K562 (cell line): ENCODE measurements at regions not wholly inside any gene's neighbourhood (a gene's known extent, or its start where the extent isn't known, plus 50 kb on each side); places are given as distances from the start of the nearest gene placed in this dataset.

ENCODE experiments used
- ATAC-seq: fragments of 200-7000 bp; cut with Tn5 transposase; 3 replicates; pipeline ENCODE4 v1.9.1; 2020; ENCODE audit warnings: moderate library complexity
- BruUV-seq: library from RNA; stranded (reverse); fragments of 400-500 nt; replicated peaks from 2 replicates; lab custom pipeline; 2021; lab: Mats Ljungman, UMichigan
- CTCF ChIA-PET: fragments of 300-600 bp; formaldehyde crosslinking; extraction: SDS; loops from one replicate; lab custom pipeline; 2021; ENCODE audit warnings: low intra/inter-chr PET ratio; lab: Yijun Ruan, JAX
- POLR2A ChIA-PET: fragments of 300-600, 350-650 bp; sonication (Branson Sonifier 250); formaldehyde crosslinking; extraction: SDS; loops from one replicate; lab custom pipeline; 2021; ENCODE audit warnings: antibody characterized with exemption, inconsistent platforms; lab: Yijun Ruan, JAX
- DNase-seq, 4 experiments: peaks; one replicate each; pipeline versions ENCODE4 v3.0.0 to v3.0.0-alpha.2; 2011 to 2018; ENCODE audit warnings: low spot score in 3 of 4, mixed read lengths in 3 of 4; ENCODE audit errors: extremely low read depth in 1 of 4
- FAIRE-seq: peaks from 2 replicates; lab custom pipeline; 2011; peaks lifted over from hg19 to GRCh38; lab: Jason Lieb, UNC
- H2AFZ ChIP-seq: 2 replicates; pipeline ENCODE4 v1.6.0; 2011; ENCODE audit warnings: low read depth, low read length, control low read depth, inconsistent platforms
- H3K27ac ChIP-seq: fragments of 200-600 bp; 3 replicates; pipeline ENCODE4 v1.8.0; 2011; ENCODE audit warnings: low read depth, mild to moderate bottlenecking, control low read depth, inconsistent platforms, low read length, moderate library complexity, mixed read lengths; ENCODE audit errors: extremely low read depth
- H3K27me3 ChIP-seq, 2 experiments: fragments of 300-600 bp in 1 of 2; 2 replicates in 1 of 2; 3 replicates in 1 of 2; pipeline versions ENCODE4 v1.6.0 to v1.8.0; 2011; ENCODE audit warnings: inconsistent platforms in 2 of 2, low read length in 2 of 2, mild to moderate bottlenecking in 1 of 2, mixed read lengths in 1 of 2, moderate library complexity in 1 of 2; ENCODE audit not compliant: control insufficient read depth in 2 of 2, insufficient read depth in 2 of 2
- H3K36me3 ChIP-seq: fragments of 300-600 bp; 3 replicates; pipeline ENCODE4 v1.8.0; 2011; ENCODE audit warnings: mild to moderate bottlenecking, low read length, inconsistent platforms; ENCODE audit not compliant: control insufficient read depth, insufficient read depth
- H3K4me1 ChIP-seq, 2 experiments: fragments of 200-600 bp in 1 of 2; replicated peaks in 1 of 2; 2 replicates in 1 of 2; 3 replicates in 1 of 2; pipeline versions ENCODE4 v1.5.1 to v1.8.0; 2011; ENCODE audit warnings: inconsistent platforms in 2 of 2, low read length in 2 of 2, mild to moderate bottlenecking in 1 of 2, mixed read lengths in 1 of 2, moderate library complexity in 1 of 2; ENCODE audit not compliant: control insufficient read depth in 2 of 2, insufficient read depth in 2 of 2
- H3K4me2 ChIP-seq: 2 replicates; pipeline ENCODE4 v1.6.1; 2011; ENCODE audit warnings: low read length, control low read depth, inconsistent platforms, mixed read lengths; ENCODE audit not compliant: insufficient read depth
- H3K4me3 ChIP-seq: fragments of 200-600 bp; sonication (generic), shearing (Covaris generic); 2 replicates; pipeline ENCODE4 v1.5.1; 2016; ENCODE audit warnings: control low read depth, inconsistent platforms
- H3K79me2 ChIP-seq: fragments of 200-600 bp; 3 replicates; pipeline ENCODE4 v1.8.0; 2011; ENCODE audit warnings: low read length, inconsistent platforms; ENCODE audit not compliant: control insufficient read depth, insufficient read depth
- H3K9ac ChIP-seq, 2 experiments: 2 replicates each; pipeline versions ENCODE4 v1.6.0 to v1.6.1; 2011; ENCODE audit warnings: low read depth in 2 of 2, low read length in 2 of 2, control low read depth in 1 of 2, inconsistent platforms in 1 of 2, mild to moderate bottlenecking in 1 of 2, mixed read lengths in 1 of 2; ENCODE audit not compliant: insufficient read depth in 1 of 2
- H3K9me1 ChIP-seq: one replicate; pipeline ENCODE4 v1.6.0; 2011; ENCODE audit warnings: inconsistent platforms, mild to moderate bottlenecking, low read length, moderate library complexity; ENCODE audit not compliant: control insufficient read depth, insufficient read depth
- H3K9me3 ChIP-seq: replicated peaks from 2 replicates; pipeline ENCODE4 v1.5.1; 2011; ENCODE audit warnings: low read depth, low read length, inconsistent platforms; ENCODE audit not compliant: control insufficient read depth, insufficient read depth
- H4K20me1 ChIP-seq: replicated peaks from 2 replicates; pipeline ENCODE4 v1.6.1; 2011; ENCODE audit warnings: low read length, inconsistent platforms, mixed read lengths; ENCODE audit not compliant: control insufficient read depth, insufficient read depth
- ARNT ChIP-seq, 2 experiments: fragments of 450-650 bp; IDR thresholded peaks; 2 replicates each; pipeline ENCODE4 v1.6.1; 2016; ENCODE audit warnings: mild to moderate bottlenecking in 1 of 2
- E2F3 ChIP-seq: fragments of 250-450 bp; sonication (Bioruptor Pico); IDR thresholded peaks from 2 replicates; pipeline ENCODE4 v1.4.0; 2020; ENCODE audit warnings: mild to moderate bottlenecking
- ETV6 ChIP-seq, 3 experiments: fragments of 150-350 bp in 1 of 3; sonication (generic) in 1 of 3; formaldehyde crosslinking in 1 of 3; IDR thresholded peaks; 2 replicates each; pipeline versions ENCODE4 v1.6.1 to v1.8.0; 2014 to 2022; ENCODE audit warnings: borderline replicate concordance in 2 of 3, low read depth in 2 of 3, antibody characterized with exemption in 1 of 3, low read length in 1 of 3, mild to moderate bottlenecking in 1 of 3, missing genetic modification reagents in 1 of 3
- HMGN3 ChIP-seq: IDR thresholded peaks from 2 replicates; pipeline ENCODE4 v1.6.1; 2011; ENCODE audit warnings: borderline replicate concordance, low read depth, mild to moderate bottlenecking, mixed read lengths, low read length; ENCODE audit not compliant: insufficient read length; ENCODE audit errors: extremely low read depth
- ILK ChIP-seq: fragments of 450-650 bp; IDR thresholded peaks from 2 replicates; pipeline ENCODE4 v1.6.1; 2016; ENCODE audit warnings: missing genetic modification characterization, low read depth, mild to moderate bottlenecking, missing compliant biosample characterization, moderate library complexity, borderline replicate concordance
- NUFIP1 ChIP-seq: fragments of 450-650 bp; IDR thresholded peaks from 2 replicates; pipeline ENCODE4 v1.6.1; 2018; ENCODE audit not compliant: partially characterized antibody
- PHTF2 ChIP-seq: fragments of 250-450 bp; sonication (Bioruptor Pico); IDR thresholded peaks from 2 replicates; pipeline ENCODE4 v1.5.0; 2021; ENCODE audit warnings: mild to moderate bottlenecking
- RBFOX2 ChIP-seq: fragments of 200-400 bp; formaldehyde crosslinking; IDR thresholded peaks from 2 replicates; pipeline ENCODE4 v1.6.1; 2017; ENCODE audit warnings: low read depth, mild to moderate bottlenecking, low read length, moderate library complexity
- ZNF644 ChIP-seq: fragments of 200-800 bp; sonication (Bioruptor generic); IDR thresholded peaks from 2 replicates; pipeline ENCODE4 v1.6.1; 2016; ENCODE audit warnings: low read depth, missing genetic modification characterization, missing compliant biosample characterization
- WGBS: fragments of 100-300 bp; shearing (Covaris generic); methylation state at CpG from one replicate; pipeline ENCODE4 v1.1.6; 2016; ENCODE audit warnings: low coverage, mixed read lengths; ENCODE audit not compliant: insufficient coverage; ENCODE audit errors: missing lambda C conversion rate; 5-methylcytosine and 5-hydroxymethylcytosine counted together
- in situ Hi-C: fragments of 300-500 bp; cut with MboI; formaldehyde crosslinking; loops from 4 replicates; pipeline ENCODE4 v1.15.0; 2018; ENCODE audit warnings: inconsistent platforms, mixed read lengths
- intact Hi-C: fragments of 100-400 bp; cut with micrococcal nuclease; formaldehyde crosslinking; loops from 2 replicates; pipeline ENCODE4 v1.14.2; 2022
- TF ChIP-seq, protein P1 (sequence below), 2 experiments: fragments of 450-650 bp; conservative IDR thresholded peaks; 2 replicates each; pipeline ENCODE4 v1.6.1; 2017; ENCODE audit warnings: mild to moderate bottlenecking in 2 of 2, moderate library complexity in 2 of 2
- TF ChIP-seq, protein P2 (sequence below): fragments of 450-650 bp; formaldehyde crosslinking; IDR thresholded peaks from 2 replicates; pipeline ENCODE4 v1.4.0; 2022; ENCODE audit warnings: missing genetic modification characterization
- TF ChIP-seq, protein P3 (sequence below): fragments of 450-650 bp; IDR thresholded peaks from 2 replicates; pipeline ENCODE4 v1.6.1; 2017; ENCODE audit warnings: antibody characterized with exemption, mild to moderate bottlenecking

DNA sequence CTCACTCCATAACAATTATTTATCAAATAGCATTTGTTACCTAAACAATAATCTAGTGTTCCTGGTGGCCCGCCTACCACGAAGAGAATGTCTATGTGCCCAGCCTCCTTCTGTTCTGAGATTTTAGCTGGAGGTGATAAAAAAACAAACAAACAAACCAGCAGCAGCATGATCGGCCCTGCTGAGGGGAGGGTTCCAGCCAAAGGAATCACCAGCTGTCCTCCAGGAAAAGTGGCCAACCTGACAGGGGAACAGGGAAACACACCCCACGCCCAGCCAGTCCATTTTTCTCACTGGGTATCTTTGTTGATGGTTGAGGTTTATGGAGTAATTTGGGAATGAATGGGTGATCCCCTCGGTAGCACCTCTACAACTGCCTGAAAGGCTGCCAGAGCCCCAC lies 203.0 kb upstream of the DYNLRB2 start:
- Histone ChIP-seq H3K27me3 (no peaks in the 10 kb centered on the region; a peak in 1 of 5 replicates), H3K9me1 (no peaks in the 10 kb centered on the region), H3K36me3 (no peaks in the 10 kb centered on the region), H3K4me2 (no peak overlapping the region), H3K79me2 (no peaks in the 10 kb centered on the region), H3K4me1 (no peaks in the 10 kb centered on the region), H3K27ac (no peak overlapping the region), H3K9me3 (no peaks in the 10 kb centered on the region), H2AFZ (no peak overlapping the region), H3K9ac (no peak overlapping the region), H3K4me3 (no peak overlapping the region), H4K20me1 (no peaks in the 10 kb centered on the region)
- POLR2A ChIA-PET, result no interaction called here
- BruUV-seq, result no TSS peak
- FAIRE-seq, result no peak
- in situ Hi-C loops, result no loop called here
- WGBS, result 1% methylated on average over 5 of the region's 5 CpGs
- intact Hi-C loops, result no loop called here
- no peak for ATAC-seq
- TF ChIP-seq PHTF2 (no peak), ETV6 (IDR thresholded peaks at IDR 0.05; ENCODE audit: borderline replicate concordance in 1 of 2, low read depth in 2 of 2, low read length in 1 of 2) (no peak), ETV6 (CRISPR knock-in tag; IDR thresholded peaks at IDR 0.05; ENCODE audit: borderline replicate concordance) (no peak), HMGN3 (no peak), RBFOX2 (no peak), ZNF644 (tag) (no peak), E2F3 (CRISPR knock-in tag) (no peak), ILK (tag) (no peak), NUFIP1 (no peak), ARNT (IDR thresholded peaks at IDR 0.05) (no peak)
- TF ChIP-seq, protein P1, sequence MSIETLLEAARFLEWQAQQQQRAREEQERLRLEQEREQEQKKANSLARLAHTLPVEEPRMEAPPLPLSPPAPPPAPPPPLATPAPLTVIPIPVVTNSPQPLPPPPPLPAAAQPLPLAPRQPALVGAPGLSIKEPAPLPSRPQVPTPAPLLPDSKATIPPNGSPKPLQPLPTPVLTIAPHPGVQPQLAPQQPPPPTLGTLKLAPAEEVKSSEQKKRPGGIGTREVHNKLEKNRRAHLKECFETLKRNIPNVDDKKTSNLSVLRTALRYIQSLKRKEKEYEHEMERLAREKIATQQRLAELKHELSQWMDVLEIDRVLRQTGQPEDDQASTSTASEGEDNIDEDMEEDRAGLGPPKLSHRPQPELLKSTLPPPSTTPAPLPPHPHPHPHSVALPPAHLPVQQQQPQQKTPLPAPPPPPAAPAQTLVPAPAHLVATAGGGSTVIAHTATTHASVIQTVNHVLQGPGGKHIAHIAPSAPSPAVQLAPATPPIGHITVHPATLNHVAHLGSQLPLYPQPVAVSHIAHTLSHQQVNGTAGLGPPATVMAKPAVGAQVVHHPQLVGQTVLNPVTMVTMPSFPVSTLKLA (conservative IDR thresholded peaks at IDR 0.05), result no peak
- TF ChIP-seq, protein P2, sequence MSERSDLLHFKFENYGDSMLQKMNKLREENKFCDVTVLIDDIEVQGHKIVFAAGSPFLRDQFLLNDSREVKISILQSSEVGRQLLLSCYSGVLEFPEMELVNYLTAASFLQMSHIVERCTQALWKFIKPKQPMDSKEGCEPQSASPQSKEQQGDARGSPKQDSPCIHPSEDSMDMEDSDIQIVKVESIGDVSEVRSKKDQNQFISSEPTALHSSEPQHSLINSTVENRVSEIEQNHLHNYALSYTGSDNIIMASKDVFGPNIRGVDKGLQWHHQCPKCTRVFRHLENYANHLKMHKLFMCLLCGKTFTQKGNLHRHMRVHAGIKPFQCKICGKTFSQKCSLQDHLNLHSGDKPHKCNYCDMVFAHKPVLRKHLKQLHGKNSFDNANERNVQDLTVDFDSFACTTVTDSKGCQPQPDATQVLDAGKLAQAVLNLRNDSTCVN (CRISPR knock-in tag), result no peak
- TF ChIP-seq, protein P3, sequence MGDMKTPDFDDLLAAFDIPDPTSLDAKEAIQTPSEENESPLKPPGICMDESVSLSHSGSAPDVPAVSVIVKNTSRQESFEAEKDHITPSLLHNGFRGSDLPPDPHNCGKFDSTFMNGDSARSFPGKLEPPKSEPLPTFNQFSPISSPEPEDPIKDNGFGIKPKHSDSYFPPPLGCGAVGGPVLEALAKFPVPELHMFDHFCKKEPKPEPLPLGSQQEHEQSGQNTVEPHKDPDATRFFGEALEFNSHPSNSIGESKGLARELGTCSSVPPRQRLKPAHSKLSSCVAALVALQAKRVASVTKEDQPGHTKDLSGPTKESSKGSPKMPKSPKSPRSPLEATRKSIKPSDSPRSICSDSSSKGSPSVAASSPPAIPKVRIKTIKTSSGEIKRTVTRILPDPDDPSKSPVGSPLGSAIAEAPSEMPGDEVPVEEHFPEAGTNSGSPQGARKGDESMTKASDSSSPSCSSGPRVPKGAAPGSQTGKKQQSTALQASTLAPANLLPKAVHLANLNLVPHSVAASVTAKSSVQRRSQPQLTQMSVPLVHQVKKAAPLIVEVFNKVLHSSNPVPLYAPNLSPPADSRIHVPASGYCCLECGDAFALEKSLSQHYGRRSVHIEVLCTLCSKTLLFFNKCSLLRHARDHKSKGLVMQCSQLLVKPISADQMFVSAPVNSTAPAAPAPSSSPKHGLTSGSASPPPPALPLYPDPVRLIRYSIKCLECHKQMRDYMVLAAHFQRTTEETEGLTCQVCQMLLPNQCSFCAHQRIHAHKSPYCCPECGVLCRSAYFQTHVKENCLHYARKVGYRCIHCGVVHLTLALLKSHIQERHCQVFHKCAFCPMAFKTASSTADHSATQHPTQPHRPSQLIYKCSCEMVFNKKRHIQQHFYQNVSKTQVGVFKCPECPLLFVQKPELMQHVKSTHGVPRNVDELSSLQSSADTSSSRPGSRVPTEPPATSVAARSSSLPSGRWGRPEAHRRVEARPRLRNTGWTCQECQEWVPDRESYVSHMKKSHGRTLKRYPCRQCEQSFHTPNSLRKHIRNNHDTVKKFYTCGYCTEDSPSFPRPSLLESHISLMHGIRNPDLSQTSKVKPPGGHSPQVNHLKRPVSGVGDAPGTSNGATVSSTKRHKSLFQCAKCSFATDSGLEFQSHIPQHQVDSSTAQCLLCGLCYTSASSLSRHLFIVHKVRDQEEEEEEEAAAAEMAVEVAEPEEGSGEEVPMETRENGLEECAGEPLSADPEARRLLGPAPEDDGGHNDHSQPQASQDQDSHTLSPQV, result no peak
- CTCF ChIA-PET, result no interaction called here
- DNase-seq, result no peak
